H1 (cell line): ENCODE measurements at regions not wholly inside any gene's neighbourhood (a gene's known extent, or its start where the extent isn't known, plus 50 kb on each side); places are given as distances from the start of the nearest gene placed in this dataset.

Experiments
- CTCF ChIA-PET: fragments of 300-600 bp; sonication (Branson Sonifier 250); formaldehyde crosslinking; loops from one replicate; lab custom pipeline; 2021; ENCODE audit not compliant: partially characterized antibody; lab: Charles Lee
- POLR2A ChIA-PET: fragments of 300-600 bp; sonication (Branson Sonifier 250); formaldehyde crosslinking; loops from one replicate; lab custom pipeline; 2021; ENCODE audit warnings: inconsistent platforms; ENCODE audit not compliant: partially characterized antibody; lab: Charles Lee
- DNase-seq, 2 experiments: peaks; one replicate each; pipeline versions ENCODE4 v3.0.0 to v3.0.0-alpha.2; 2010 to 2022; ENCODE audit warnings: low spot score in 2 of 2, low read depth in 1 of 2, mixed read lengths in 1 of 2
- FAIRE-seq: peaks from 2 replicates; lab custom pipeline; 2011; peaks lifted over from hg19 to GRCh38; lab: Jason Lieb, UNC
- H2AFZ ChIP-seq: 2 replicates; pipeline ENCODE4 v1.8.1; 2012; ENCODE audit warnings: low read length, inconsistent platforms
- H2AK5ac ChIP-seq: 2 replicates; pipeline ENCODE4 v1.6.1; 2013; ENCODE audit warnings: low read depth, low read length
- H2BK120ac ChIP-seq: replicated peaks from 2 replicates; pipeline ENCODE3; 2013; ENCODE audit warnings: low read depth, low read length, inconsistent platforms
- H2BK12ac ChIP-seq: 2 replicates; pipeline ENCODE4 v1.6.1; 2013; ENCODE audit warnings: low read depth, low read length
- H2BK15ac ChIP-seq: 2 replicates; pipeline ENCODE4 v1.6.1; 2013; ENCODE audit warnings: low read length
- H2BK20ac ChIP-seq: 2 replicates; pipeline ENCODE4 v1.6.1; 2013; ENCODE audit warnings: low read length
- H2BK5ac ChIP-seq: 2 replicates; pipeline ENCODE4 v1.6.1; 2013; ENCODE audit warnings: low read depth, low read length
- H3K14ac ChIP-seq: 2 replicates; pipeline ENCODE4 v1.6.1; 2013; ENCODE audit warnings: inconsistent platforms; ENCODE audit not compliant: insufficient read length
- H3K18ac ChIP-seq: 2 replicates; pipeline ENCODE4 v1.6.1; 2013; ENCODE audit warnings: low read length; ENCODE audit errors: extremely low read depth
- H3K23ac ChIP-seq: 2 replicates; pipeline ENCODE4 v1.6.1; 2013; ENCODE audit warnings: inconsistent platforms; ENCODE audit not compliant: insufficient read length
- H3K23me2 ChIP-seq: 2 replicates; pipeline ENCODE4 v1.6.1; 2013; ENCODE audit warnings: low read depth, low read length
- H3K27ac ChIP-seq: 2 replicates; pipeline ENCODE4 v1.6.1; 2011; ENCODE audit warnings: low read depth, low read length, inconsistent platforms
- H3K27me3 ChIP-seq, 4 experiments: replicated peaks in 1 of 4; 1 replicate in 1 of 4; 2 replicates in 3 of 4; pipeline versions ENCODE4 v1.6.1 to v1.8.1; 2011 to 2013; ENCODE audit warnings: low read length in 3 of 4, mild to moderate bottlenecking in 3 of 4, inconsistent platforms in 2 of 4, mixed read lengths in 2 of 4, moderate library complexity in 1 of 4; ENCODE audit not compliant: control insufficient read depth in 3 of 4, insufficient read depth in 3 of 4; ENCODE audit errors: extremely low read depth in 1 of 4
- H3K36me3 ChIP-seq, 4 experiments: 2 replicates each; pipeline versions ENCODE4 v1.6.1 to v1.8.1; 2011 to 2013; ENCODE audit warnings: mild to moderate bottlenecking in 4 of 4, low read length in 3 of 4, moderate library complexity in 2 of 4, control low read depth in 1 of 4, inconsistent platforms in 1 of 4; ENCODE audit not compliant: insufficient read depth in 4 of 4, control insufficient read depth in 2 of 4
- H3K4ac ChIP-seq: replicated peaks from 2 replicates; pipeline ENCODE3; 2013; ENCODE audit warnings: low read length, low read depth, mixed read lengths, inconsistent platforms; ENCODE audit not compliant: insufficient read length
- H3K4me1 ChIP-seq, 4 experiments: replicated peaks in 1 of 4; 1 replicate in 1 of 4; 2 replicates in 3 of 4; pipeline versions ENCODE4 v1.6.1 to v1.8.1; 2011 to 2013; ENCODE audit warnings: low read length in 3 of 4, inconsistent platforms in 2 of 4, mixed read lengths in 1 of 4; ENCODE audit not compliant: insufficient read depth in 4 of 4, control insufficient read depth in 3 of 4
- H3K4me2 ChIP-seq, 2 experiments: 2 replicates each; pipeline versions ENCODE4 v1.6.1 to v1.8.1; 2011 to 2013; ENCODE audit warnings: low read depth in 2 of 2, low read length in 2 of 2, control low read depth in 1 of 2, inconsistent platforms in 1 of 2, mild to moderate bottlenecking in 1 of 2; ENCODE audit not compliant: insufficient read depth in 1 of 2
- H3K4me3 ChIP-seq, 4 experiments: fragments of 200-600, 300-600 bp in 1 of 4; sonication (generic), shearing (Covaris generic), sonication (Bioruptor Twin) in 1 of 4; 2 replicates each; pipeline versions ENCODE4 v1.5.1 to v1.8.1; 2011 to 2016; ENCODE audit warnings: low read length in 4 of 4, low read depth in 3 of 4, control low read depth in 2 of 4, inconsistent platforms in 2 of 4, mild to moderate bottlenecking in 2 of 4, mixed read lengths in 1 of 4, moderate library complexity in 1 of 4; ENCODE audit not compliant: insufficient read depth in 2 of 4; ENCODE audit errors: extremely low read depth in 1 of 4
- H3K56ac ChIP-seq: replicated peaks from 2 replicates; pipeline ENCODE3; 2013; ENCODE audit warnings: low read depth, mild to moderate bottlenecking, mixed read lengths, low read length, inconsistent platforms; ENCODE audit not compliant: insufficient read length
- H3K79me1 ChIP-seq: 2 replicates; pipeline ENCODE4 v1.6.1; 2013; ENCODE audit warnings: low read depth, low read length, control low read depth
- H3K79me2 ChIP-seq, 2 experiments: 2 replicates each; pipeline versions ENCODE4 v1.6.1 to v1.8.1; 2012 to 2013; ENCODE audit warnings: low read length in 2 of 2, mild to moderate bottlenecking in 2 of 2, inconsistent platforms in 1 of 2; ENCODE audit not compliant: insufficient read depth in 2 of 2, control insufficient read depth in 1 of 2
- H3K9ac ChIP-seq, 4 experiments: replicated peaks in 1 of 4; 1 replicate in 1 of 4; 2 replicates in 3 of 4; pipeline versions ENCODE4 v1.6.1 to v1.8.1; 2011 to 2013; ENCODE audit warnings: low read depth in 3 of 4, low read length in 3 of 4, control low read depth in 2 of 4, mild to moderate bottlenecking in 2 of 4, moderate library complexity in 2 of 4, inconsistent platforms in 1 of 4; ENCODE audit errors: extremely low read depth in 1 of 4
- H3K9me3 ChIP-seq, 2 experiments: 2 replicates each; pipeline versions ENCODE4 v1.6.1 to v1.8.1; 2012 to 2013; ENCODE audit warnings: mild to moderate bottlenecking in 2 of 2, moderate library complexity in 2 of 2, control low read depth in 1 of 2, inconsistent platforms in 1 of 2, low read depth in 1 of 2, low read length in 1 of 2, mixed read lengths in 1 of 2; ENCODE audit not compliant: insufficient read depth in 2 of 2
- H4K20me1 ChIP-seq, 2 experiments: replicated peaks in 1 of 2; 2 replicates each; pipeline versions ENCODE3 to v1.8.1; 2011 to 2013; ENCODE audit warnings: inconsistent platforms in 2 of 2, low read length in 2 of 2, mild to moderate bottlenecking in 1 of 2; ENCODE audit not compliant: insufficient read depth in 2 of 2, control insufficient read depth in 1 of 2
- H4K5ac ChIP-seq: 2 replicates; pipeline ENCODE4 v1.6.1; 2013; ENCODE audit warnings: low read length, low read depth, mixed read lengths, inconsistent platforms; ENCODE audit not compliant: insufficient read length
- H4K8ac ChIP-seq: 2 replicates; pipeline ENCODE4 v1.8.0; 2013; ENCODE audit warnings: mild to moderate bottlenecking, moderate library complexity, low read length, inconsistent platforms; ENCODE audit not compliant: insufficient read depth; ENCODE audit errors: extremely low read depth
- H4K91ac ChIP-seq: replicated peaks from 2 replicates; pipeline ENCODE3; 2013; ENCODE audit warnings: low read length, mixed read lengths, inconsistent platforms; ENCODE audit not compliant: insufficient read length
- SP1 ChIP-seq: IDR thresholded peaks from 2 replicates; pipeline ENCODE4 v1.6.1; 2011; ENCODE audit warnings: low read depth, low read length
- TEAD4 ChIP-seq: IDR thresholded peaks from 2 replicates; pipeline ENCODE4 v1.6.1; 2012; ENCODE audit warnings: low read depth, low read length, inconsistent platforms, mixed read lengths
- WGBS, 2 experiments: shearing (Covaris generic) in 1 of 2; methylation state at CpG; one replicate each; pipeline versions ENCODE4 v1.1.6 to v1.1.7; 2013 to 2015; ENCODE audit warnings: low lambda C conversion rate in 2 of 2, mixed read lengths in 2 of 2, inconsistent platforms in 1 of 2, low coverage in 1 of 2, missing lambda C conversion rate in 1 of 2; ENCODE audit not compliant: insufficient replicate concordance in 2 of 2, insufficient coverage in 1 of 2, insufficient read length in 1 of 2; ENCODE audit errors: extremely low coverage in 1 of 2, missing lambda C conversion rate in 1 of 2; 5-methylcytosine and 5-hydroxymethylcytosine counted together

DNA sequence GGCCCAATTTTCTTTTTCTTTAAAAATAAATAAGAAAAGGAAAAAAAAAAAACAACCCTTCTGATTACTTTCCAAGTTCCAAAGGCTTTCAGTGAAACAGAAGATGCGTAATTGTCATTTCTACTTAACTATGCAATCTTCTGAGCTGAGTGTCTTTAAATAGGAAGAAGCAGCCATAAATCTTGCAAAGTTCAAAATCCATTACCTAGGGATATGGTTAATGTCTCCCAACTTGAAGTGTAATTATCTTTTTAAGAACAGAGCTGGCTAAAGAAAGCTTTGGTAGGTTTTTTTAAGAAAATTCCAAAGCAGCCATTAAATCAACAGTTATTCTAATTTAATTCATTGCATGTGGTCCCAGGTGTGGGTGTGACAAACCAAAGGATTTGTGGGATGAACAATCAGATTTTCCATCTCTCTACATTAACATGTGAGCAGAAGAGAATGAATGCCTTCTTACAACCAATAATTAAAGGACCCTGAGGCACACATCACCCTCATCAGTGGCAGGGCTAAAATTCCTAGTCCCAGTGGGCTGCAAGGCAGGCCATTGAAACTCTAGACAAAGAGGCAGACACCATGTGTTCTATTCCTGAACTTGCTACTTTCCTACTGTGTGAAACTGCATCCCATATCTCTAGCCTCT, 419.2 kb downstream of the REEP3 start:
- 92% methylated on average over 1 of the region's 1 CpG; no CpG with 5 or more reads in 1 of the 2 experiments for WGBS, 2 experiments
- Histone ChIP-seq H3K18ac (no peak overlapping the region), H3K4me3 (no peak overlapping the region), H4K8ac (no peak overlapping the region), H2BK12ac (no peak overlapping the region), H3K9me3 (no peaks in the 10 kb centered on the region; a peak in 1 of 4 replicates), H2AFZ (0 out of 2 replicates have a peak overlapping the region, but pooled peaks have one; percentile 21), H3K36me3 (no peaks in the 10 kb centered on the region), H4K91ac (no peak overlapping the region), H3K79me1 (no peaks in the 10 kb centered on the region), H2BK15ac (no peak overlapping the region), H3K27me3 (no peaks in the 10 kb centered on the region), H3K9ac (no peak overlapping the region), H2BK120ac (no peak overlapping the region), H3K23ac (no peak overlapping the region), H3K4ac (no peak overlapping the region), H3K14ac (no peak overlapping the region), H4K5ac (no peak overlapping the region), H2BK20ac (no peak overlapping the region), H3K79me2 (no peaks in the 10 kb centered on the region), H3K4me2 (no peak overlapping the region), H3K56ac (no peak overlapping the region), H3K4me1 (peaks cover 0 to 3% (median 0%) of the 10 kb centered on the region in 4 experiments; a peak in 1 of 7 replicates), H2BK5ac (no peak overlapping the region), H3K27ac (no peak overlapping the region), H4K20me1 (no peaks in the 10 kb centered on the region), H3K23me2 (no peaks in the 10 kb centered on the region), H2AK5ac (no peak overlapping the region)
- DNase-seq: no peak
- ChIA-PET POLR2A (no interaction called here), CTCF (interaction anchor here (0.5 to 1.6 kb wide), 3 partner anchors 37 to 304 kb away, joined by 3 to 5 read pairs (median 3); no protein-coding TSS in a partner anchor)
- TF ChIP-seq SP1 (no peak), TEAD4 (no peak)
- no peak for FAIRE-seq
